ENCODE measurements at regions not wholly inside any gene's neighbourhood (a gene's known extent, or its start where the extent isn't known, plus 50 kb on each side); places are given as distances from the start of the nearest gene placed in this dataset.

- DNase-seq: no peak
These were observed 401.7 kb downstream of the TLL1 start for GRCh38 chr4:166274775-166275174.

GRCh38 chr4:166277401-166277800 lies 404.4 kb downstream of the TLL1 start:
- no peak for DNase-seq

- no peak for DNase-seq
These were observed 404.8 kb downstream of the TLL1 start for GRCh38 chr4:166277853-166278252.

GRCh38 chr4:166279261-166279660 lies 406.2 kb downstream of the TLL1 start:
- DNase-seq: no peak

GRCh38 chr4:166280642-166281041 lies 407.6 kb downstream of the TLL1 start:
- DNase-seq: no peak

GRCh38 chr4:166282081-166282770 lies 409.2 kb downstream of the TLL1 start:
- no peak for DNase-seq

GRCh38 chr4:166284221-166284620 lies 411.2 kb downstream of the TLL1 start:
- no peak for DNase-seq

GRCh38 chr4:166290426-166290825 lies 417.4 kb downstream of the TLL1 start:
- no peak for DNase-seq

GRCh38 chr4:166293556-166293955 lies 420.5 kb downstream of the TLL1 start:
- DNase-seq: no peak

GRCh38 chr4:166301266-166301665 lies 428.2 kb downstream of the TLL1 start:
- DNase-seq: no peak

- no peak for DNase-seq
These were observed 435.6 kb downstream of the TLL1 start for GRCh38 chr4:166308647-166309046.

GRCh38 chr4:166309286-166309685 lies 436.2 kb downstream of the TLL1 start:
- DNase-seq: no peak

GRCh38 chr4:166311169-166311568 lies 438.1 kb downstream of the TLL1 start:
- no peak for DNase-seq

GRCh38 chr4:166312166-166312565 lies 439.1 kb downstream of the TLL1 start:
- no peak for DNase-seq

GRCh38 chr4:166314902-166315301 lies 441.9 kb downstream of the TLL1 start:
- no peak for DNase-seq

GRCh38 chr4:166315721-166316467 lies 442.9 kb downstream of the TLL1 start:
- DNase-seq: no peak

GRCh38 chr4:166318810-166319525 lies 445.9 kb downstream of the TLL1 start:
- DNase-seq: no peak

- DNase-seq: no peak
These were observed 450.2 kb downstream of the TLL1 start for GRCh38 chr4:166323250-166323649.

GRCh38 chr4:166324321-166324720 lies 451.3 kb downstream of the TLL1 start:
- DNase-seq: no peak

GRCh38 chr4:166335256-166335938 lies 462.4 kb downstream of the TLL1 start:
- no peak for DNase-seq

GRCh38 chr4:166341992-166342391 lies 469.0 kb downstream of the TLL1 start:
- no peak for DNase-seq

GRCh38 chr4:166363198-166363597 lies 490.2 kb downstream of the TLL1 start:
- DNase-seq: no peak

GRCh38 chr4:166366012-166366411 lies 493.0 kb downstream of the TLL1 start:
- no peak for DNase-seq

All from central memory CD4-positive, alpha-beta T cell (primary cell).